MCF 10A (cell line): ENCODE measurements at regions not wholly inside any gene's neighbourhood (a gene's known extent, or its start where the extent isn't known, plus 50 kb on each side); places are given as distances from the start of the nearest gene placed in this dataset.

Experiments
- BruUV-seq: library from RNA; stranded (reverse); fragments of 400-500 nt; replicated peaks from 2 replicates; lab custom pipeline; 2021; lab: Mats Ljungman, UMichigan
- CTCF ChIA-PET: fragments of 300-600 bp; sonication (Branson Sonifier 250); formaldehyde crosslinking; extraction: SDS; loops from one replicate; lab custom pipeline; 2021; ENCODE audit warnings: antibody characterized with exemption, inconsistent platforms; lab: Yijun Ruan, JAX
- POLR2A ChIA-PET: fragments of 300-600, 350-650 bp; sonication (Branson Sonifier 250); formaldehyde crosslinking; extraction: SDS; loops from one replicate; lab custom pipeline; 2020; ENCODE audit warnings: antibody characterized with exemption, inconsistent platforms; lab: Yijun Ruan, JAX
- DNase-seq: peaks from one replicate; pipeline ENCODE4 v3.0.0-alpha.2; 2018; ENCODE audit not compliant: unreplicated experiment
- H3K27ac Mint-ChIP-seq: one replicate; pipeline ENCODE4 v1.8.0; 2022; ENCODE audit warnings: mild to moderate bottlenecking, low read depth, mixed read lengths; ENCODE audit not compliant: unreplicated experiment
- H3K27me3 Mint-ChIP-seq: one replicate; pipeline ENCODE4 v1.8.0; 2022; ENCODE audit warnings: mixed read lengths; ENCODE audit not compliant: insufficient read depth, unreplicated experiment
- H3K36me3 Mint-ChIP-seq: one replicate; pipeline ENCODE4 v1.8.0; 2022; ENCODE audit warnings: mild to moderate bottlenecking, moderate library complexity, mixed read lengths; ENCODE audit not compliant: insufficient read depth, unreplicated experiment
- H3K4me1 Mint-ChIP-seq: one replicate; pipeline ENCODE4 v1.8.0; 2022; ENCODE audit warnings: mixed read lengths; ENCODE audit not compliant: insufficient read depth, unreplicated experiment
- H3K4me3 Mint-ChIP-seq: one replicate; pipeline ENCODE4 v1.8.0; 2022; ENCODE audit warnings: mild to moderate bottlenecking, moderate library complexity, mixed read lengths; ENCODE audit not compliant: unreplicated experiment
- H3K9me3 Mint-ChIP-seq: one replicate; pipeline ENCODE4 v1.8.0; 2022; ENCODE audit warnings: mixed read lengths; ENCODE audit not compliant: unreplicated experiment
- intact Hi-C: fragments of 100-400 bp; cut with micrococcal nuclease; formaldehyde crosslinking; loops from 2 replicates; pipeline ENCODE4 v1.14.1; 2022
- TF ChIP-seq, protein P1 (sequence below): fragments of 200-600 bp; IDR thresholded peaks from one replicate; pipeline ENCODE4 v1.8.0; 2022; ENCODE audit warnings: antibody characterized with exemption, mild to moderate bottlenecking; ENCODE audit not compliant: unreplicated experiment

- no peak for DNase-seq
- no TSS peak for BruUV-seq
- POLR2A ChIA-PET: no interaction called here
- Mint-ChIP-seq H3K27me3 (no peaks in the 10 kb centered on the region), H3K27ac (no peak overlapping the region), H3K4me3 (no peak overlapping the region), H3K4me1 (no peaks in the 10 kb centered on the region), H3K36me3 (no peaks in the 10 kb centered on the region), H3K9me3 (no peaks in the 10 kb centered on the region)
- CTCF ChIA-PET: interaction anchor here (0.7 kb wide), 3 partner anchors 14 to 1089 kb away, joined by 3 to 5 read pairs (median 4); no protein-coding TSS in a partner anchor
- intact Hi-C loops: no loop called here
- TF ChIP-seq, protein P1, sequence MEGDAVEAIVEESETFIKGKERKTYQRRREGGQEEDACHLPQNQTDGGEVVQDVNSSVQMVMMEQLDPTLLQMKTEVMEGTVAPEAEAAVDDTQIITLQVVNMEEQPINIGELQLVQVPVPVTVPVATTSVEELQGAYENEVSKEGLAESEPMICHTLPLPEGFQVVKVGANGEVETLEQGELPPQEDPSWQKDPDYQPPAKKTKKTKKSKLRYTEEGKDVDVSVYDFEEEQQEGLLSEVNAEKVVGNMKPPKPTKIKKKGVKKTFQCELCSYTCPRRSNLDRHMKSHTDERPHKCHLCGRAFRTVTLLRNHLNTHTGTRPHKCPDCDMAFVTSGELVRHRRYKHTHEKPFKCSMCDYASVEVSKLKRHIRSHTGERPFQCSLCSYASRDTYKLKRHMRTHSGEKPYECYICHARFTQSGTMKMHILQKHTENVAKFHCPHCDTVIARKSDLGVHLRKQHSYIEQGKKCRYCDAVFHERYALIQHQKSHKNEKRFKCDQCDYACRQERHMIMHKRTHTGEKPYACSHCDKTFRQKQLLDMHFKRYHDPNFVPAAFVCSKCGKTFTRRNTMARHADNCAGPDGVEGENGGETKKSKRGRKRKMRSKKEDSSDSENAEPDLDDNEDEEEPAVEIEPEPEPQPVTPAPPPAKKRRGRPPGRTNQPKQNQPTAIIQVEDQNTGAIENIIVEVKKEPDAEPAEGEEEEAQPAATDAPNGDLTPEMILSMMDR: no peak
These were observed 100.6 kb downstream of the GC start for GRCh38 chr4:71683309-71683708.

DNA sequence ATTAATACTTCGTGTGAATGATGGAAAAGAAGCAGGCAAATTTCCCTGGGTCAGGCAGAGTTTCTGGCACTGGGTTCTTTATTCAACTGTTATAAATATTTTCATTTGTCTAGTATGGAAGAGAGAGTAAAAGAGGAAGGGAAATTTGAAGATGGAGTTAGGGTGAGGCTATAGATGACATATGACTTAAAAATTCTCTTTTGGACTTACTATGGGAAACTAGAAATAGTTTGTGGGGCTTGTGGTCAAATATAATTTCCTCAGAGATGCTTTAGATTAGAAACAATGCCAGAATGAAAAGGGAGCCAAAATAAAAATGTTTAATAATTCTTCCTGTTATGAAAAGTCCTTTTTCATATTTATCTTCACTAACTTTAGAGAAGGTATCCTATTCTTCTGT lies 103.2 kb downstream of the GC start:
- no peak for DNase-seq
- no peaks in the 10 kb centered on the region for H3K9me3 Mint-ChIP-seq
- BruUV-seq: no TSS peak
- no peak overlapping the region for H3K27ac Mint-ChIP-seq
- no peak overlapping the region for H3K4me3 Mint-ChIP-seq
- intact Hi-C loops: no loop called here
- H3K27me3 Mint-ChIP-seq: no peaks in the 10 kb centered on the region
- no peaks in the 10 kb centered on the region for H3K4me1 Mint-ChIP-seq
- H3K36me3 Mint-ChIP-seq: no peaks in the 10 kb centered on the region
- POLR2A ChIA-PET: no interaction called here
- TF ChIP-seq, protein P1: no peak
- CTCF ChIA-PET: interaction anchor here (0.5 to 0.6 kb wide), 2 partner anchors 13 to 517 kb away, joined by 3 to 6 read pairs; no protein-coding TSS in a partner anchor

DNA sequence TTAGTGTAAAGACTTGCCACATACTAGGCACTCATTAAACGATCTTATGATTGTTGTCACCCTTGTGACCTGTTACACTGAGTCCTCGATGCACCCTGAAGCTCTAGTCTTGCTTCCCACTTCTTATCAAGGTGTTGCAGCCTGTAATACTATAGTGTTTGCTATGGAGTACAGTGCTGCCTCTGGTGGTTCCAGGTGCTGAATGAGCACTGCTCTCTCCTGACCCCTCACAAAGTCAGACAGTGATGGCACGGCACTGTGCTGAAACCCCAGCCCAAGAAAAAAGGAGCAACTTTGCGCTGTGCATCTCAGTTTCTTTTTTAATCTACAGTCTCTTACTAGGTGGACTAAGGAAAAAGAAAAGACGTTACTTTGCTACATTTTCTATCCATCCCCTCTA lies 106.3 kb downstream of the GC start:
- Mint-ChIP-seq H3K27ac (no peak overlapping the region), H3K9me3 (no peaks in the 10 kb centered on the region), H3K27me3 (no peaks in the 10 kb centered on the region), H3K36me3 (no peaks in the 10 kb centered on the region), H3K4me3 (no peak overlapping the region), H3K4me1 (no peaks in the 10 kb centered on the region)
- no peak for DNase-seq
- TF ChIP-seq, protein P1: no peak
- intact Hi-C loops: loop anchor here (2.0 kb wide), 1 partner anchor 23 kb away; no protein-coding TSS in a partner anchor
- ChIA-PET CTCF (interaction anchor here (0.8 kb wide), 1 partner anchor 11 kb away, joined by 4 read pairs; no protein-coding TSS in a partner anchor), POLR2A (no interaction called here)
- no TSS peak for BruUV-seq

DNA sequence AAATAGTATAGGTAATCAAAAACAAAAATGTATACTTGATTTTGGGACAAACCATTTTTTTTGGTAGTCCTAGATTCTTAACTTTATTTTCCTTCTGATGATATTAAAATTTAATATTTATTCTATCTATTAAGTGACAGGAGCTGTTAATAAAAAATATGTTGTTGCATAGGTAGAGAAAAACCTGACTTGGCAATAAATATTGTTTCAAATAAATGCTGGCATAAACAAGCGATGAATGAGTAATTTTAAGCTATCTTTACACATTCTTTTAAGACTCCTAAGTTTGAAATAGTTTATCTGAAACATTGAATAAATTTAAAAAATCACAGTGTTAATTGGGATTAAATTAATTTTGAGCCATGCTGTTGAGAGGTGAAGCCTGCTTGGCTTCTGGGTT lies 114.6 kb downstream of the GC start:
- POLR2A ChIA-PET: interaction anchor here (0.6 kb wide), 1 partner anchor 25 kb away, joined by 4 read pairs; no protein-coding TSS in a partner anchor
- Mint-ChIP-seq H3K27me3 (no peaks in the 10 kb centered on the region), H3K4me1 (no peaks in the 10 kb centered on the region), H3K4me3 (no peak overlapping the region), H3K27ac (no peak overlapping the region), H3K9me3 (peaks cover 8% of the 10 kb centered on the region), H3K36me3 (peaks cover 3% of the 10 kb centered on the region)
- CTCF ChIA-PET: interaction anchor here (0.7 kb wide), 2 partner anchors 485 to 675 kb away, joined by 3 read pairs; no protein-coding TSS in a partner anchor
- intact Hi-C loops: no loop called here
- TF ChIP-seq, protein P1: no peak
- no TSS peak for BruUV-seq
- no peak for DNase-seq
